ENCODE measurements at regions not wholly inside any gene's neighbourhood (a gene's known extent, or its start where the extent isn't known, plus 50 kb on each side); places are given as distances from the start of the nearest gene placed in this dataset.

GRCh38 chr18:54755456-54755855 is 72.8 kb upstream of the RAB27B start:
- no peak for DNase-seq (ENCODE audit: low spot score)
- TF ChIP-seq, protein P1, sequence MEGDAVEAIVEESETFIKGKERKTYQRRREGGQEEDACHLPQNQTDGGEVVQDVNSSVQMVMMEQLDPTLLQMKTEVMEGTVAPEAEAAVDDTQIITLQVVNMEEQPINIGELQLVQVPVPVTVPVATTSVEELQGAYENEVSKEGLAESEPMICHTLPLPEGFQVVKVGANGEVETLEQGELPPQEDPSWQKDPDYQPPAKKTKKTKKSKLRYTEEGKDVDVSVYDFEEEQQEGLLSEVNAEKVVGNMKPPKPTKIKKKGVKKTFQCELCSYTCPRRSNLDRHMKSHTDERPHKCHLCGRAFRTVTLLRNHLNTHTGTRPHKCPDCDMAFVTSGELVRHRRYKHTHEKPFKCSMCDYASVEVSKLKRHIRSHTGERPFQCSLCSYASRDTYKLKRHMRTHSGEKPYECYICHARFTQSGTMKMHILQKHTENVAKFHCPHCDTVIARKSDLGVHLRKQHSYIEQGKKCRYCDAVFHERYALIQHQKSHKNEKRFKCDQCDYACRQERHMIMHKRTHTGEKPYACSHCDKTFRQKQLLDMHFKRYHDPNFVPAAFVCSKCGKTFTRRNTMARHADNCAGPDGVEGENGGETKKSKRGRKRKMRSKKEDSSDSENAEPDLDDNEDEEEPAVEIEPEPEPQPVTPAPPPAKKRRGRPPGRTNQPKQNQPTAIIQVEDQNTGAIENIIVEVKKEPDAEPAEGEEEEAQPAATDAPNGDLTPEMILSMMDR (IDR thresholded peaks at IDR 0.05; ENCODE audit: borderline replicate concordance, control extremely low read depth, extremely low read depth, insufficient read depth, missing control alignments): no peak
- in situ Hi-C loops (cut with MboI; ENCODE audit: low sequenced_read_pairs, unreplicated experiment): no loop called here

DNA sequence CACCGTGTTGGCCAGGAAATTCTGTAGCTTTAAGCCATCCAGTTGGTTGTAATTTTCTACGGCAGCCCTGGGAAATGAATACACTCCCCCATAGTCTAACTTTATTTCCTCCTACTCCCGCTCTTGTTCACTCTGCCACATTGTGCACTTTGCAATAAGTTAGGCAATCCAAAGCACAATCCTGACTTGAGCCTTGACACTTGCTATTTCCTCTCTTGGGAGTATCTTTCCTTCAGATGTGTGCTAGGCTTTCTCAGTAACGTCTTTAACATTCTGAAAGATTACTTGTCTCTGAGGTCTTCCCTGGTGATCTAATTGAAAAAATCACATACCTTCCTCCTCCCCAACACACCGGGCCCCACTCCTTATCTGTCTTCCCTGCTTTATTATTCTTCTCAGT is 65.9 kb upstream of the RAB27B start:
- TF ChIP-seq, protein P1 (IDR thresholded peaks at IDR 0.05; ENCODE audit: borderline replicate concordance, control extremely low read depth, extremely low read depth, insufficient read depth, missing control alignments): no peak
- DNase-seq (ENCODE audit: low spot score): no peak
- in situ Hi-C loops (cut with MboI; ENCODE audit: low sequenced_read_pairs, unreplicated experiment): no loop called here

DNA sequence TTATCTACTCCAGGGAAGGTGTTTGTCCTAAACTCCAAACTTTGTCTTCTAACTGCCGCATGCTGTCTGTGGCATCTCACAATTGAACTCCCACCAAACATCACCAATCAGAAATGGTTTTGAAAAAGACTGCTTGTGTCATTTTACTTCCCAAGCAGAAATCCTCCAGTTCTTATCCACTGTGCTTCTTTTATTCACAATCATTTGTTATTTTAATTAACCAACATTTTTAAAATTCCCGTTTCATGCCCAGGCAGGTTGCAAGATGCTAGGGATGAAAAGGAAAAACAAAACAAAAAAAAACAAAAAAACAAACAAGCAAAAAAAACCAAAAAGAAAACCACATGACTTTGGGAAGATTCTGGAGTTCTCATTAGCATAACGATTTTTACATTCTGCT is 63.5 kb upstream of the RAB27B start:
- no peak for DNase-seq (ENCODE audit: low spot score)
- TF ChIP-seq, protein P1 (IDR thresholded peaks at IDR 0.05; ENCODE audit: borderline replicate concordance, control extremely low read depth, extremely low read depth, insufficient read depth, missing control alignments): no peak
- in situ Hi-C loops (cut with MboI; ENCODE audit: low sequenced_read_pairs, unreplicated experiment): no loop called here

DNA sequence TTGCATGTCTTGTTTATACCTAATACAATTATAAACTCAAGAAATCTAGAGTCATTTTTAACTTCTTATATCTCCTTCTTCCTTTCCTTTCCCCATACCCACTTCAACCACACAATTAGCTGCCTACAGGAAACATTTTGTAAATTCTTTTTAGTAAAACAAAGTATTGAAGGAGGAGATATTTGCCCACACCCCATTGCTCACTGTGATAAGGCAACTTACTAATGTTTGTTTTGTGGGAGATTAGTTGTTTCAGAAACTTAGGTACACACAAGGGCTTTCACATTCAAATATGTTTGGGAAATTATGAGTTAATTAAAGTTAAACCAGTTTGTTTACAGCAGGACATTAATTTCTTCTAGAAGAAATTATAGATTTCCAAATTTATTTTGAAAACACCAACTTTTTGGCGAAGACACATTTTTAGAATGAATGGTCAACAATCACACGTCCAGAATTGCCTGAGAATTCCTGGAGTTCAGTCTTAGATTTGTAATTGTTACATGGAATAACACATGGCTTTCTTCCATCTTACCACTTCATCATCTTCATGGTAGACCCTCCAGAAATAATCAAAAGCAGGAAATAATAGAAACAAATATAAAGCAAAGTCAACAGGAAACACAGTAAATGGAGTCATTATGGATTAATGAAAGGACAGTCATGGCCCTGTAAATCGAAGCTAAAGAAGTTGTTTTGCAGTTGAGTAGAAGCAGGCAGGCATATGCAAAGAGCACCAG is 62.5 kb upstream of the RAB27B start:
- DNase-seq (ENCODE audit: low spot score): no peak
- in situ Hi-C loops (cut with MboI; ENCODE audit: low sequenced_read_pairs, unreplicated experiment): no loop called here
- TF ChIP-seq, protein P1 (IDR thresholded peaks at IDR 0.05; ENCODE audit: borderline replicate concordance, control extremely low read depth, extremely low read depth, insufficient read depth, missing control alignments): no peak

GRCh38 chr18:54766634-54767033 is 61.6 kb upstream of the RAB27B start:
- TF ChIP-seq, protein P1 (IDR thresholded peaks at IDR 0.05; ENCODE audit: borderline replicate concordance, control extremely low read depth, extremely low read depth, insufficient read depth, missing control alignments): no peak
- DNase-seq (ENCODE audit: low spot score): no peak
- in situ Hi-C loops (cut with MboI; ENCODE audit: low sequenced_read_pairs, unreplicated experiment): no loop called here

GRCh38 chr18:54767098-54767497 is 61.2 kb upstream of the RAB27B start:
- TF ChIP-seq, protein P1 (IDR thresholded peaks at IDR 0.05; ENCODE audit: borderline replicate concordance, control extremely low read depth, extremely low read depth, insufficient read depth, missing control alignments): no peak
- in situ Hi-C loops (cut with MboI; ENCODE audit: low sequenced_read_pairs, unreplicated experiment): no loop called here
- DNase-seq (ENCODE audit: low spot score): no peak
